ENCODE measurements at regions not wholly inside any gene's neighbourhood (a gene's known extent, or its start where the extent isn't known, plus 50 kb on each side); places are given as distances from the start of the nearest gene placed in this dataset.

DNA sequence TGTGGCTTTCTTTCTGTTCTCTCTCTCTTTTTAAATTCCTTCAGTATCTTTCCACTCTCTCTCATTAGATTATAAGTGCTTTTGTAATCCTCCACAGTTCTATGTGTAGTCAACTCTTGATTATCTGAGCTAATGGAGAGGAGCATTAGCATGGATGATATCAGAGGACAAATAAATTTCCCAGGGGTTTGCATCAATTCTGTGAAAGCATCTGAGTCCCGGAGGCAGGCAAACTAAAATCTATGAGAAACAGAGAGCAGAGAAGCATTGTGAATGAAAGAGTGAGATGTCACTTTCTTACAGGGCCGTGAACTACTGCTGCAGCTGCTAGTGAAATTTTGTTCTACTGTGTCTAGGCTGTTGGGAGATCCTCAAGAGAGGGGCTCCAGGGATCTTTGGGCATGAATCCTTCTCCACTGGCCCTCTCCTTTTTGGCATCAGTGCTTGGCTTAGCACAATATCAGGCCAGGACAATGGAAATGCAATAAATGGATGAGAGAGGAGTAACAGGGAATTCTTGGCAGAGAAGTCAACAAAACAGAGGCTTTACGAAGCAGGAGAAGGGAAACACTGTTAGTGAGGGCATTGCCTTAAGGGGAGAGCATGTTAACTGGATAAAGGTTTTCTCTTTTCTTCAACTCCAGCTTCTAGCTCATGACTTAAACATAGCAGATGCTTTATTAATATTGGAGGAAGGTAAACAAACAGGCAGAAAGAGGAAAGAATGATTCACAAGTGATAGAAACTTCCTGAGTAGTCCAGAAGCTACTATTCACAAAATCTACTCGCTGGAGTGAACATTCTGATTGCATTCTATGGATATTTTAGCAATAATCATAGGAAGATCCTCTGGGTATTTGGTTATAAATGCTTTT lies 847.0 kb upstream of the MAP3K7 start:
- DNase-seq, result no peak

DNA sequence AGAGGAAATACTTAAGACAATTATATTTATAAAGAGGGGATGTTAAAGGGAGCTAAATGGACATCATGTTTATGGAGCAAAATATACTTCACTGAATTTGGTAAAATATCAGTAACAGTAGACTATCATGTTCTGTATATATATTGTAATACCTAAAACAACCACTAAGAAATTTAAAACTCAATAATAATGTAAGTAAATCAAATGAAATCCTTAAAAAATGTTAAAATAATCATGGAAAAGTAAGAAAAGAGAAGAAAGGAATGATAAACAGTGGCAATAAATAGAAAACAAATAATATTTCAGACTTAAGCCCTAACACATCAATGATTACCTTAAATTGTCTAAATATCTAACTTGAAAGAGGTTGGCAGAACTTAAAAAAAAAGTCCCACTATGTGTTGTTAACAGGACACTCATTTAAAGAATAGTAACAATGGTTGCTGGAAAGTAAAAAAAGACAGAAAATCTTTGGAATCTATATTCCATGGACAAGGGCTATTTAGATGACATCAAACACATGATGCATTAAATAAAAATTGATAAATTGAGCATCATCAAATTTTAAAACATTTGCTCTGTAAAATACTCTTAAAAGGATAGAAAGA lies 842.2 kb upstream of the MAP3K7 start:
- DNase-seq, result no peak

DNA sequence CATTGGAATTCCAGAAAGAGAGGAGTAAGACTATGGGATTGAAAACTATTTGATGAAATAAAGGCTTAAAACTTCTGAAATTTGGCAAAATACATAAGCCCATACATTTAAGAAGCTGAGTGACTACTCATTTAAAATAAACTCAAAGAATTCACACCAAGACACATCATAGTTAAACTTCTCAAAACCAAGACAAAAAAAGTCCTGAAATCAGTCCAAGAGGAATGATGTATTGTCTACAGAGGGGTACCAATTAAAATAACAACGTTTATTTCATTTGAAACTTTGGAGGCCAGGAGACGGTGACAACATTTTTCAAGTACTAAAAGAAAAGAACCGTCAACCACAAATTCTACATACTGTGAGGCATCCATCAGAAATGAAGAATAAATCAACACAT lies 841.4 kb upstream of the MAP3K7 start:
- DNase-seq, result no peak

DNA sequence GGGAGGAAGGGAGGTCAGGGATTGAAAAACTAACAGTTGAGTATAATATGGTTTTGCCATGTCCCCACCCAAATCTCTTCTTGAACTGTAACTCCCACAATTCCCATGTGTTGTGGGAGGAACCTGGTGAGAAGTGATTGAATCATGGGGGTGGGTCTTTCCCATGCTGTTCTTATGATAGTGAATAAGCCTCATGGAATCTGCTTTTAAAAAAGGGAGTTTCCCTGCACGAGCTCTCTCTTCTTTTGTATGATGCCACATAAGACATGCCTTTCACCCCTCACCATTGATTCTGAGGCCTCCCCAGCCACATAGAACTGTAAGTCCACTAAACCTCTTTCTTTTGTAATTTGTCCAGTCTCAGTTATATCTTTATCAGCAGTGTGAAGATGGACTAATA lies 833.4 kb upstream of the MAP3K7 start:
- no peak for DNase-seq

DNA sequence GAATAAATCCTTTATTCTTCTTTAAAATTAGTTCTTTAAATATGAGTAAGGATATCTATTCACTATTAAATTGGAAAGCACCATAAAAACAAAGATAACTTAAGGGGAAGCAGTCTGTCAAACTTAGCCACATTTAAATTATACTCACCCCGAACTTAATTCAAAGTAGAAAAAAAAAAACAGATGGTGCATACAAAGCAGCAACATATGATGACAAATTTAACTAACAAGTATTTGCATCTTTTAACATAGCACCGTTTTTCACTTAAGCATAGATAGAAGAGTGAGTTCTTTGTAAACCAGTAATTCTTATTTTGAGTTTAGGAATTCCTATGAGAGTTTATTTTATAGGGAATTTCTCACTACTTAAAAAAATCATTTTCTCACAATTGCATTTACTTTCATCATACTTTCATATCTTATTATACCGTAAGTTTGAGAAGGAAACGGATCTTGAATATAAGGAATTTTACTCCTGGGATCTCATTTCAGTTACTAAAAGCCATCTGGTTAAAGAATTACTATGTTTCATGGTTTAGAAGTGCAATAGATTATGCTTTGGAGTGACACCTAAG lies 828.2 kb upstream of the MAP3K7 start:
- DNase-seq, result no peak

DNA sequence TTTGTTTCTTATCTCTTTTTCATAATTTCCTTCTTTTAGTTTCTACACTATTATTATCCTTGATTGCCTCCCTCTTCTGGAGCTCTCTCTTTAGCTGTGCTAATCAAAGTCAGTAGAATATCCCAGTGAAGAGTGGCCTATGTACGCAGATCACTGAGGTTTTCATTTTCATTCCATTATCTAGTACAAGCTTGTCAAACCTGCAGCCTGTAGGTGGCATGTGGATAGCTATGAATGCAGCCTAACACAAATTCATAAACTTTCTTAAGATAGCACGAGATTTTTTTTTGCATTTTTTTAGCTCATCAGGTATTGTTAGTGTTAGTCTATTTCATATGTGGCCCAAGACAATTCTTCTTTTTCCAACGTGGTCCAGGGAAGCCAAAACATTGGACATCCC lies 825.7 kb upstream of the MAP3K7 start:
- DNase-seq, result no peak

DNA sequence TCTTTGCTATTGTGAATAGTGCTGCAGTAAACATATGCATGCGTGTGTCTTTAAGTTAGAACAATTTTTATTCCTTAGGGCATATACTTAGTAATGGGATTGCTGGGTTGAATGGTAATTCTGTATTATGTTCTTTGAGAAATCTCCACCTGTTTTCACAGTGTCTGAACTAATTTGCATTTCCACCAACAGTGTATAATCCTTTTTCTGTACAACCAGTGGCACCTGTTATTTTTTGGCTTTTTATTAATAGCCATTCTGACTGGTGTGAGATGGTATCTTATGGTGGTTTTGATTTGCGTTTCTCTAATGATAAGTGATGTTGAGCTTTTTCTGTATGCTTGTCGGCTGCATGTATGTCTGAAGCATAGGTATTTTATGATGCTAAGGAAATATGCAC lies 820.8 kb upstream of the MAP3K7 start:
- DNase-seq, result no peak

DNA sequence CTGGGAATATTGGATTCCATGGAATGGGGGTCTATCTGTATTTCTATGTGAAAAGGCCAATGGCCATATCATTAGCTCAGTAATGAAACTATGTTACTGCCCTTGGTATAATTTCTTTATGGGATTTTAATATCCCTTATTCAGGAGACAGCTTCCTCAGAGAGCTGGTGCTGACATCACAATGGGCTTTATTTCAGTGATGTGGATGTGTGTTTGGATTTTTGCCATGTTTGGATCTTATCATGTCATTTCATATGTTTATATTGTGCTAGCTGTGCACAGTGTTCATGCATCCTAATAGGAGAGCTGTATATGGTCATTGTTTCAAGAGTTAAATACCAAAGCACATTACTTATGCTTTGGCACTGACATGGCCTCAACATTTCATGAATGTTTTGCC lies 806.1 kb upstream of the MAP3K7 start:
- DNase-seq, result no peak

DNA sequence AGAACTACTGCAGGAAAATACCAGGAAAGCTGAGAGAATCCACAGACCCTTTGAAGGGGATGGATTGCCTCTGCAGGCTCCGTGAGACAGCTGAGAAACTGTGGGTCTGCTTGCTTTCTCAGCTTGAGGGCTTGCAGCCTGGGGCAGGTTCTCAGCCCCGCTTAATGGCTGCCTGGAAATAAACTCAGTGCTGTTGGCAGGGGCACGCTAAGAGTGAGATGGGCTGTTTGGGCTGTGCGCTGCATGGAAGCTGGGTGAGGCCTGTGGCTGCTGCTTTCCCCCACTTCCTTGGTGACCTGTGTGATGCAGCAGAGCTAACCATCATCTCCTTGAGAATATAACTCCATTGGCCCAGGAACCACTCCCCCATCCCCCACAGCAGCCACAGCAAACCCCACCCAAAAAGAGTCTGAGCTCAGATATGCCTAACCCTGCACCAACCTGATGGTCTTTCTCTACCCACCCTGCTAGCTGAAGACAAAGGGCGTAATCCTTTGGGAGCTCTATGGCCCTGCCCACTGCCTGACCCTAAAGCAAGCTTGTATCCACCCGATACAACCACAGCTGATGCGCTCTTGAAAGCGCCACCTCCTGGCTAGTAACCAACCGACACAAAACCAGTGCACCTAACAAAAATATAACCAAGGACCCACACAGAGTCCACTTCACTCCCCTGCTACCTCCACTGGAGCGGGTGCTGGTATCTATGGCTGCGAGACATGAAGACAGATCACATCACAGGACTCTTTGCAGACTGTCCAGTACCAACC lies 800.6 kb upstream of the MAP3K7 start:
- DNase-seq, result no peak

DNA sequence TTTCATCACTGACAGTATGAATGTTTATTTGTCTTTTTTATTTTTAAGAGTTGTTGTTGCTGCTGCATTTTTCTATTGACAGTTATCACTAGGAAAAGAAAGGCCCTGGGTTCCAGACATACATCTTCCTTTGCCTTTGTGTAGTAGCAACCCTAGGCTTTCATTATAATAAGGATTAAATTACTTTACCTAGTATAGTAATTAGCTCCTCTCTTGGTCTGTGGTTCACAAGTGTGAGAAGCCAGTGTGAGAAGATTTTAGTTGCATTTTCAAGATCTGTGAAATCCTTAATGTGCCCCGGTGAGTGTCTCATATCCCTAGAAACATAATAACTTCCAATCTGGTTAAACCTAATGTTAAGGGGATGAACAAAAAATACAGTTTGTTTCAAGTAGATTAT lies 799.3 kb upstream of the MAP3K7 start:
- DNase-seq, result no peak

DNA sequence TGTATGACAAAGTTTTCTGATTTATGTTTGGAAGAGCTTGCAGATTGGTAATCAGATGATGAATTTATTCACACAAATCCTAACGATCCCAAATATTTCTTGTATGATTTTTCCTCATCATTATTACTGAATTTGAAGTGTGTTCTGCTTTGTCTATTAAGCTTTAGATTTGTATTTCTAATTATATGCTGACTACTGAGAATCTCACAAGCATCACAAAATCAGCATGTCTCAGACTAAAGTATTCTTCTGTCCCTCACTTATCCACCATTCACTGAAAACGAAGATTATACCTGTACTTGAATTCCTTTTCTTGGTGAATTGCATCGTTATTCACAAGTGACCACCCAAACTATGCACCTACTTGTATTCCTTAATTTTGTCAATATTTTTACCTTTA lies 796.3 kb upstream of the MAP3K7 start:
- no peak for DNase-seq

DNA sequence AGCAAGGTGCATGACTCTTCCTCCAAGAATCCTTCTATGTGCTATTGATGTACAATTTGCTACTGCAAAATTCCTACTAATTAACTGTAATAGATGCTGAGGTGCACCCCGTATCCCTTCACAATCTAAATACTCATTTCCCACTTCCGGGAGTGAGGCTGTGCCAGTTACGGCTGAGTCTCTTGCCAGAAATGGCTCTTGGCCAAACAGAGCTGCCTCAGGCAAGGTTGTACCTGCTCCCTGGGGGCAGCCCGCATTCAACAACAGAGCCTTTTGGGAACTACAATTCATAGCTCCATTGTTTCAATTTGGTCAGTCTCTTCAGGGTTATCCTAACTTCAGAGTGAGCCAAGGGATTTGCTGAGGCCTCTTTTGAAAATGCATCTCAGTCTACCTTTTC lies 789.8 kb upstream of the MAP3K7 start:
- peak; percentile 89 for DNase-seq

DNA sequence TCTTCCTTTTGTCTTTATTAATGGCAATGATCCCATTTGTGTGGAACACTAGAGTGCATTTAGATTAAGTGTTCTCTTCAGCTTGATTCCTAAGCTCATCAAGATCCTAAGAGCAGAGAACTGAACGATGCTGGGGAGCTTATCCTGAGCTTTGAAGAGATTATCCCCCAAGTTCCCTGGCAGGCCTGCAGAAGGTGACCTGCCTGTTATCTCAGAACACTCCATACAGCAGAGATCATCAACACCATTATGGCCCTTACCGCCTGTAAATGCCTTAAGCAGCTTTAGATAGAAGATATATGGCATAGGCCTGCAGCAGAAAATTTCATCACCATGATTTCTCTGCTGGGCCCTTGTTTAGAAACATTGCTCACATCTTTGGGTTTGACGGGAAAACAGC lies 779.9 kb upstream of the MAP3K7 start:
- no peak for DNase-seq

DNA sequence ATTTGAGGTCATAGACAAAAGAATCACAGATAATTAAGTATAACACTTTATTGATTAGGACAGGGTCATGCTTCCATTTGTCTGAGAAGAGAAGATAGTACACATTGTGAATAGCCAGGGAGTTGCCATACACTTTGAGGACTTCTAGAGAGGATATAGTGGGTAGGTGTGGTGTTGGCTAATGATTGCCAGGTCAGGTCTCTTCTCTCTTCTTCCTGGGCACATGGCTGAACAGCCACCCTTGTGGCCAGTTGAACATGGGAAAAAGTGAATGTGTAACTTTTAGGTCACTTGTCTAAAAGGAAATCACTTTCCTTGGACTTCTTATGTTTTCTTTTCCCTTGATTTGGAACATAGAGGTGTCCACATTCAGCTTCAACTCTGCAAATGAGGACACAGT lies 772.1 kb upstream of the MAP3K7 start:
- DNase-seq, result no peak

DNA sequence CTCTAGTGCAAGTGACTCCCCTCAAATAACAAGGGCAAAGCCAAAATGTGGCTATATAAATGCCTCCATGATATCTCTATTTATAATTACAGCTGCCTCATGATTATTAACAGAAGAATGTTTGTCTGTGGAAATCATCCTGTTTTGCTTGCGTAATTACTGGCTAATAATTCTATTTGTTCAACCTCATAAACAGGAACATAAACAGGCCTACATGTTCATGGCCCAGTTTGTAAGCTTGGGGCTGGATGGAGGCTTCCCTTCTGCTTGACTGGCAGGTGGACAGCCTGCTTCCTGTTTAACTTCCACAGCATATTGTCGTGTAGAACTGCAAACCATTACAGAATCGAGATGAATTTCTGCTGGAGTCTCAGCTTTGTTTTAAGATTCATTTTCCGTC lies 766.0 kb upstream of the MAP3K7 start:
- DNase-seq, result no peak

DNA sequence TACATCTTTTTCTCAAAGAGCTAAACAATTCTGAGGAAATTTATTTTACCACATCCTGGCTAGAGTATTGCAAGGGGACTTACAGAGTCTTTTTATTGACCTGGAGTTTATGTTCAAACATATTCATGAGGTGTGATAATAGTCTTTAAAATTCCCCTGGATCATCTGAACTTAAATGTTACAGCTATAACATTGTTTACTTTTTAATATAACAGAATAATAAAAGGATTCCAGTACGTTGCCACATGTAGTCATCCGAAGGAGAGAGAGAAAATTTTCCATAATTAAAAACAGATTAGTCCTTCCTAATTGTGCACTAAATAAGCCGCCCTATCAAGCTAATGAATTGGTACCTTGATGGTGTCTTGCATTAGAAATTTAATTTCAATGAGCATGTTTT lies 765.4 kb upstream of the MAP3K7 start:
- no peak for DNase-seq

DNA sequence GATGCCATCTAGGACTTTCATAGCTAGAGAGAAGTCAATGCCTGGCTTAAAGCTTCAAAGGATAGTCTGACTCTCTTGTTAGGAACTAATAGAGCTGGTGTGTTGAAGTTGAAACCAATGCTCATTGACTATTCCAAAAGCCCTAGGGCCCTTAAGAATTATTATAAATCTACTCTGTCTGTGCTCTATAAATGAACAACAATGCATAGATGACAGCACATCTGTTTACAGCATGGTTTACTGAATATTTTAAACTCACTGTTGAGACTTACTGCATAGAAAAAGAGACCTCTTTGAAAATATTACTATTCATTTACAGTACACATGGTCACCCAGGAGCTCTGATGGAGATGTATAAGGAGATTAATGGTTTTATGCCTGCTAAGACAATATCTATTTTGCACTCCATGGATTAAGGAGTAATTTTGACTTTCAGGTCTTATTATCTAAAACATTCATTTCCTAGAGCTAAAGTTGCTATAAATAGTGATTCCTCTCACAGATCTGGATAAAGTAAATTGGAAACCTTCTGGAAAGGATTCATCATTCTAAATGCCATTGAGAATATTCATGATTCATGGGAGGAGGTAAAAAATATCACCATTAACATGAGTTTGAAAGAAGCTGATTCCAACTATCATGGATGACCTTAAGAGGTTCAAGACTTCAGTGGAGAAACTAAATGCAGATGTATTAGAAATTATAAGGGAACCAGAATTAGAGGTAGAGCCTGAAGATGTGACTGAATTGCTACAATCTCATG lies 763.5 kb upstream of the MAP3K7 start:
- no peak for DNase-seq

DNA sequence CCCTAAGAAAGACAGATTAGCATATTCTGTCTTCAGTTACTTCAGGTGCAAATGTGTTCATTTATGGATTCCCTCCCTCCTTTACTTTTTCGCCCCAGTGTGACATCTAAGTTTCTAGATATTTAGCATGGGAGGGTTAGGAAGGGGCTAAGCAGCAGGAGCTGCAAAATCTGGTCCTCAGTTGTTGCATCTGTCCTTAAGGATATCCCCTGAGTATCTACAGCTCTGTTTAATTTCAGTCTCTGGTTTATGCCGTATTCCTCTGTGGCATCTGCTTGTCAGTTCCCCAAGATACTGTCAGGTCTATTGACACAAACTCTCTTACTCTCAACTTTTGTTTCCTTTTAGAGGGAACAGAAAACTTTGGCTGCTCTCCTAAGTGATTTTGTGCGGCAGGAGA lies 754.6 kb upstream of the MAP3K7 start:
- no peak for DNase-seq

DNA sequence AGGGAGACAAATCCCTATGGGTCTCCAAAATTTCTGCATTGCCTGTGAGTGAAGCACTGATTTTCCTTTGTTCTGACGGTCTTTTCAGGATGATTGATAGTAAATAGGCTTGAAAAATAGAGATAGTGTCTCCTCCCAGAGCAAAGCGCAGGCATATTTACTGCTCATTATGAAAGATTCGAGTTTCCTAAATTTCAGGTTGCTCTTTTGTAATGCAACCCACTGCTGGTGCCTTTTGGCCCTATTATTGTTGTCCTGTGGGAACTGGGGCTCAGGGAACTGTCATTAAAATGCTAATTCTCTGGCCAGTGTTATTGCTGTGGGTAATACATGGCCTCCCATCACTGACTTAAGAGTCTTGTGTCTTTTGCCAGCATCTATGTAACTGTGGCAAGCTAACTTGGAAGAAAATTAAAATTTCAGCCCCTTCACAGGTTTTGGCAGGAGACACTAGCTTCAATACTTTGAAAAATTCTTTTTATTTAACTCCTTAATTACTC lies 754.1 kb upstream of the MAP3K7 start:
- DNase-seq, result no peak

DNA sequence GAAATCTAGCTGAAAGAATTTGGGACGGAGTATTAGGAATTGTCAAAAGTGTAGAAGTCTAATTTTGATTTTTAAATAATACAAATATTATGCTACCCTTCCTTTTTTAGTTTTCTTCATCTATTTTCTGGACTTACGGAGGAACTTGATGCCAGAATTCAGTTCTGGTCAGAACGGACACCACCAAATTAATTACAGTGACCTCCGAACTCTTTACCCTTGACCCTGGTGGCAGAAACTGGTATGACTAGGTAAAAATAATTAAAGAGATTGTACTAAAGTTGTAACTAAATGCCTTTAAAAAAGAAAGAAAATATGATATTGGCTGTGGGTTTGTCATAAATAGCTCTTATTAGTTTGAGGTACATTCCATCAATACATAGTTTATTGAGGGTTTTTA lies 751.1 kb upstream of the MAP3K7 start:
- no peak for DNase-seq

DNA sequence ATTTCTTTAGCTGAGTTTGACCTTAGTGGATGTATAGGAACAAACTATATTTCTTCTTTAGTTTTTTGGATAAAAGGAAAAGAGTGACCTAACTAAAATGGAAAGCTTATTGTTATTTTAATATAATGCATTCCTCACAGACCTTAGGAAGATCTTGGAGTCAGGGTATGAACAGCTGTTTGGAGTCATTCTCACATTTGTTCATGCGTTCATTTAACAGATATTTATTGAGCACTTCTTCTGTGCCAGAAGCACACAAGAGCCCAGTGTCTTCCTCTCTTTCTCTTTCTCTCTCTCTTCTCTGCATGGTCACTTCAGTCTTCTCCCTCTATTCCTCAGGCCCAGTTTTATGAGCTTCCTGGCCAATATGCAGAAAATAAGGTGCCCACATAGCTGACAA lies 744.0 kb upstream of the MAP3K7 start:
- DNase-seq, result no peak

DNA sequence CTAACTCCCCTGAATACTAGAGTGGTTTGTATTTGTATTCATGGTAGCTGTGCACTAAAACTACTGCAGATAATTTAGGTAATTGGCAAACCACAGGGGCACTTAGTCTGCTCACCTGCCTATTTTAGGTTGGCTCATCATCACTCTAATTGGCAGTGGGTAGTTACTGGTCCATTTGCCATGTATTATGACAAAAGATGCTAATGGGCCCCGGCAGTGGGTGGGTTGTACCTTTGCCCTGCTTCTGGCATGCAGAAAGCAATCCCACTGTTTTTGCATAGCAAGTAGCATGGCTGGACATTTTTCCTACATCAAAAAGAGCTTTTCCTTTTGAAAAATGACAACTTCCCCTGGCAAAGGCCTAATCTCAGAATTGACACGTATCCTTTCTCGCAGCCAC lies 741.4 kb upstream of the MAP3K7 start:
- DNase-seq, result peak; percentile 99

DNA sequence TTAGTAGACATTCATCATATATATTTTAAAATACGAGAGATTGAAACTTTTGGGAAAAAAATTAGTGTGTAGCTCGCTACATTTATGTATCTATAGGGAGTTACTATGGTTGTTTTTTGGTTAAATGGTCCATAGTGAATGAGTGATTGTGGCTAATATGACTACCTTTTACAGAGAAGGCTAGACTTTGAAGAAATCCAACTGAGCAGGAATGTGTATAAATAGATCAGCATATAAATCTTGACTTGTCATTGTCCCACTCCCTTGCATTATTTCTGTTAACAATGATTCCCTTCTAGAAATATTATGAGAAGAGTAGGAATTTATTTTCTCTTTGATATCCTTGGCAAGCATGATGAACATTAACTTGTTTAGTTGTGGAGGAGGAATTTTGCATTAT lies 737.8 kb upstream of the MAP3K7 start:
- DNase-seq, result no peak
